ENCODE measurements at regions not wholly inside any gene's neighbourhood (a gene's known extent, or its start where the extent isn't known, plus 50 kb on each side); places are given as distances from the start of the nearest gene placed in this dataset.

DNA sequence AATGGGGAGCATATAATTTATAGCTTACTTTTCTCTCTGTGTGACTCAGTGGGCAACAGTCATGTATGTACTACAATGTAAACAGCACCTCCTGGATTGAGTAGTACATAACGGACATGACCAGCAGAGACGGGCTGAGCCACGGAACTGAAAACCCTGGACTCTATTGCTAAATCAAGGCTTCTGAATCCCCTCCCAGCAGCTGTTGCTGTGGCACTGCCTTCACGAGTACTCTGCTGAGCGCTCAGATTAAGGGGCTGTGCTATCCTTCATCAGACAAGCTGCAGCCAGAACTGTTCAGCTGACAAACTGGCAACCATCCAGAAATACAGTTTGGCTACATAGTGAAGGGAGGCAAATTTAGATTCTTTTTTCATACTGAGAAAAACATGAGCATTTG lies 131.3 kb upstream of the CCDC180 start:
- TF ChIP-seq, protein P1, sequence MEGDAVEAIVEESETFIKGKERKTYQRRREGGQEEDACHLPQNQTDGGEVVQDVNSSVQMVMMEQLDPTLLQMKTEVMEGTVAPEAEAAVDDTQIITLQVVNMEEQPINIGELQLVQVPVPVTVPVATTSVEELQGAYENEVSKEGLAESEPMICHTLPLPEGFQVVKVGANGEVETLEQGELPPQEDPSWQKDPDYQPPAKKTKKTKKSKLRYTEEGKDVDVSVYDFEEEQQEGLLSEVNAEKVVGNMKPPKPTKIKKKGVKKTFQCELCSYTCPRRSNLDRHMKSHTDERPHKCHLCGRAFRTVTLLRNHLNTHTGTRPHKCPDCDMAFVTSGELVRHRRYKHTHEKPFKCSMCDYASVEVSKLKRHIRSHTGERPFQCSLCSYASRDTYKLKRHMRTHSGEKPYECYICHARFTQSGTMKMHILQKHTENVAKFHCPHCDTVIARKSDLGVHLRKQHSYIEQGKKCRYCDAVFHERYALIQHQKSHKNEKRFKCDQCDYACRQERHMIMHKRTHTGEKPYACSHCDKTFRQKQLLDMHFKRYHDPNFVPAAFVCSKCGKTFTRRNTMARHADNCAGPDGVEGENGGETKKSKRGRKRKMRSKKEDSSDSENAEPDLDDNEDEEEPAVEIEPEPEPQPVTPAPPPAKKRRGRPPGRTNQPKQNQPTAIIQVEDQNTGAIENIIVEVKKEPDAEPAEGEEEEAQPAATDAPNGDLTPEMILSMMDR (IDR thresholded peaks at IDR 0.05 in 8 of 11, conservative IDR thresholded peaks at IDR 0.05 in 3 of 11): no peak
- no peak for TF ChIP-seq POLR2AphosphoS5 (IDR thresholded peaks at IDR 0.05)
